ENCODE measurements at regions not wholly inside any gene's neighbourhood (a gene's known extent, or its start where the extent isn't known, plus 50 kb on each side); places are given as distances from the start of the nearest gene placed in this dataset.
"Not testable (repeated sequence)": the region's sequence is repeated elsewhere in the genome, so short reads cannot be mapped to it uniquely, and the experiment has no call there.

GRCh38 chr1:60842304-60842703, 240.1 kb upstream of the NFIA start:
- no peak overlapping the region for H3K4me3 ChIP-seq
- intact Hi-C loops (cut with DNase I), result no loop called here
- no peak for DNase-seq (ENCODE audit: low spot score in 2 of 2)
- no peaks in the 10 kb centered on the region for H3K36me3 ChIP-seq
- no peak overlapping the region for H3K27ac ChIP-seq
- TF ChIP-seq, protein P1, sequence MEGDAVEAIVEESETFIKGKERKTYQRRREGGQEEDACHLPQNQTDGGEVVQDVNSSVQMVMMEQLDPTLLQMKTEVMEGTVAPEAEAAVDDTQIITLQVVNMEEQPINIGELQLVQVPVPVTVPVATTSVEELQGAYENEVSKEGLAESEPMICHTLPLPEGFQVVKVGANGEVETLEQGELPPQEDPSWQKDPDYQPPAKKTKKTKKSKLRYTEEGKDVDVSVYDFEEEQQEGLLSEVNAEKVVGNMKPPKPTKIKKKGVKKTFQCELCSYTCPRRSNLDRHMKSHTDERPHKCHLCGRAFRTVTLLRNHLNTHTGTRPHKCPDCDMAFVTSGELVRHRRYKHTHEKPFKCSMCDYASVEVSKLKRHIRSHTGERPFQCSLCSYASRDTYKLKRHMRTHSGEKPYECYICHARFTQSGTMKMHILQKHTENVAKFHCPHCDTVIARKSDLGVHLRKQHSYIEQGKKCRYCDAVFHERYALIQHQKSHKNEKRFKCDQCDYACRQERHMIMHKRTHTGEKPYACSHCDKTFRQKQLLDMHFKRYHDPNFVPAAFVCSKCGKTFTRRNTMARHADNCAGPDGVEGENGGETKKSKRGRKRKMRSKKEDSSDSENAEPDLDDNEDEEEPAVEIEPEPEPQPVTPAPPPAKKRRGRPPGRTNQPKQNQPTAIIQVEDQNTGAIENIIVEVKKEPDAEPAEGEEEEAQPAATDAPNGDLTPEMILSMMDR (IDR thresholded peaks at IDR 0.05), result no peak
- no peaks in the 10 kb centered on the region for H3K9me3 ChIP-seq
- no peaks in the 10 kb centered on the region for H3K4me1 ChIP-seq
- H3K27me3 ChIP-seq, result no peaks in the 10 kb centered on the region

DNA sequence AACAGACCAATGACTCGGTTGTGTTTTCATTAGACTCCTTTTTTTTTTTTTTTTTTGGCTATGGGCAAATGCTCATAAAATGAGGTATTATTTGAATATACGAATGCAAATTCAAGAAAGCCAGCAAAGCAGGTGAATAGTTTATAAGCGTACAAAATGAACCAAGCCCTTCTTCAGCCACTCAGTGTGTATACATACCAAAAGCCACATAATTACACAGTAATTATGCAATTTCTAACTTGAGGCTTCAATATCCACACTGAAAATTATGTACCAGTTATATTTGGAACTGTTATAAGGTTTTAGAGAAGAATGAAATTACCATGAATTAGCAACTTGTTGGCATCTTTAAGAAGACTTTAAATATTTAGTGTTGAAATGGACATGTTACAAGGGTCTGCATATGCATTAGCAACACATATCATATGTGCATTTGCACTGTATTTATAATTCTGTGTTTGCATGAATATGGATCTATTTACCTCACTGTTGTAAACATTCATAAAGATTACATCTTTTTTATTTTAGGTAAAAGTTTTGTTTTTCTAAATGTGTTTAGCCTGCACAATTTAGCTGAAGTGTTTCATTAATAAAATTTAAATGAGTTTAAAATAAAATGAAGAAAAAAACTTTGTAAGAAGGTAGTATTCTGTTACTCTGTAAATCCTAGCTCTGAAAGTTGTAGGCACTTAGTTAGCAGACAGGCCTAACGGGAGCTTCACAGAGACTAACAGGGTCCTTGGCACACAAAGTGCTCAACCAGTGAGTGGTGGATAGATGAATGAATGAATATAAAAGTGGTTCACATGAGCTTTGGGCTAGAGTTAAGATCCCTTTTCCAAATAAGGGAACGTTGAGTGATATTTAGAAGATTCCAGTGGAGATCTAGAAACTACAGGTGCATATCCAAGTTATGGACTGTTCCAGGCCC, 241.0 kb upstream of the NFIA start:
- H3K27ac ChIP-seq, result no peak overlapping the region
- TF ChIP-seq, protein P1 (IDR thresholded peaks at IDR 0.05), result no peak
- H3K9me3 ChIP-seq, result no peaks in the 10 kb centered on the region
- no peaks in the 10 kb centered on the region for H3K36me3 ChIP-seq
- intact Hi-C loops (cut with DNase I), result no loop called here
- no peaks in the 10 kb centered on the region for H3K4me1 ChIP-seq
- H3K4me3 ChIP-seq, result no peak overlapping the region
- H3K27me3 ChIP-seq, result no peaks in the 10 kb centered on the region
- DNase-seq (ENCODE audit: low spot score in 2 of 2), result no peak

GRCh38 chr1:60840476-60840875, 241.9 kb upstream of the NFIA start:
- DNase-seq (ENCODE audit: low spot score in 2 of 2); intact Hi-C loops (cut with DNase I); H3K27ac ChIP-seq; H3K4me1 ChIP-seq; H3K36me3 ChIP-seq; H3K4me3 ChIP-seq; H3K9me3 ChIP-seq; H3K27me3 ChIP-seq: not testable (repeated sequence)

- no peaks in the 10 kb centered on the region for H3K4me1 ChIP-seq
- intact Hi-C loops (cut with DNase I), result no loop called here
- no peaks in the 10 kb centered on the region for H3K36me3 ChIP-seq
- no peaks in the 10 kb centered on the region for H3K27me3 ChIP-seq
- H3K9me3 ChIP-seq, result no peaks in the 10 kb centered on the region
- no peak overlapping the region for H3K27ac ChIP-seq
- TF ChIP-seq, protein P1 (IDR thresholded peaks at IDR 0.05), result no peak
- H3K4me3 ChIP-seq, result no peak overlapping the region
- DNase-seq (ENCODE audit: low spot score in 2 of 2), result no peak
Measured at GRCh38 chr1:60835649-60836048, 246.7 kb upstream of the NFIA start.

GRCh38 chr1:60833173-60833572, 249.2 kb upstream of the NFIA start:
- no peaks in the 10 kb centered on the region for H3K36me3 ChIP-seq
- DNase-seq (ENCODE audit: low spot score in 2 of 2), result no peak
- no peak overlapping the region for H3K27ac ChIP-seq
- no peak overlapping the region for H3K4me3 ChIP-seq
- no peaks in the 10 kb centered on the region for H3K27me3 ChIP-seq
- no peaks in the 10 kb centered on the region for H3K9me3 ChIP-seq
- no peaks in the 10 kb centered on the region for H3K4me1 ChIP-seq
- TF ChIP-seq, protein P1 (IDR thresholded peaks at IDR 0.05), result no peak
- intact Hi-C loops (cut with DNase I), result no loop called here

GRCh38 chr1:60832367-60832766, 250.0 kb upstream of the NFIA start:
- H3K4me3 ChIP-seq, result no peak overlapping the region
- no peaks in the 10 kb centered on the region for H3K27me3 ChIP-seq
- no peaks in the 10 kb centered on the region for H3K4me1 ChIP-seq
- TF ChIP-seq, protein P1 (IDR thresholded peaks at IDR 0.05), result no peak
- intact Hi-C loops (cut with DNase I), result no loop called here
- H3K27ac ChIP-seq, result no peak overlapping the region
- H3K9me3 ChIP-seq, result no peaks in the 10 kb centered on the region
- H3K36me3 ChIP-seq, result no peaks in the 10 kb centered on the region
- DNase-seq (ENCODE audit: low spot score in 2 of 2), result no peak
